Kidney (tissue), 13 donors: ENCODE measurements at regions not wholly inside any gene's neighbourhood (a gene's known extent, or its start where the extent isn't known, plus 50 kb on each side); places are given as distances from the start of the nearest gene placed in this dataset.

Experiments
- DNase-seq, 5 donors: peaks; one replicate each; pipeline ENCODE4 v3.0.0-alpha.2; 2013 to 2020
- FAIRE-seq: peaks from 2 replicates; lab custom pipeline; 2012; peaks lifted over from hg19 to GRCh38; lab: Jason Lieb, UNC
- H3K27ac ChIP-seq, 2 donors: one replicate each; pipeline ENCODE4 v1.7.0; 2013; ENCODE audit warnings: low read depth in 2 of 2, low read length in 2 of 2, inconsistent platforms in 1 of 2
- H3K27me3 ChIP-seq: one replicate; pipeline ENCODE4 v1.7.1; 2013; ENCODE audit warnings: low read length, inconsistent platforms; ENCODE audit not compliant: control insufficient read depth, insufficient read depth
- H3K36me3 ChIP-seq, 3 donors: one replicate each; pipeline versions ENCODE4 v1.7.0 to v1.7.1; 2013; ENCODE audit warnings: low read length in 3 of 3, control low read depth in 1 of 3, inconsistent platforms in 1 of 3; ENCODE audit not compliant: insufficient read depth in 3 of 3, control insufficient read depth in 2 of 3
- H3K4me1 ChIP-seq, 3 donors: one replicate each; pipeline versions ENCODE4 v1.7.0 to v1.7.1; 2013; ENCODE audit warnings: low read length in 3 of 3, inconsistent platforms in 1 of 3, low read depth in 1 of 3; ENCODE audit not compliant: control insufficient read depth in 2 of 3, insufficient read depth in 2 of 3
- H3K4me3 ChIP-seq, 3 donors: one replicate each; pipeline versions ENCODE4 v1.7.0 to v1.8.1; 2013; ENCODE audit warnings: low read length in 3 of 3, control low read depth in 1 of 3, inconsistent platforms in 1 of 3
- H3K9ac ChIP-seq, 3 donors: one replicate each; pipeline versions ENCODE4 v1.7.0 to v1.7.1; 2013; ENCODE audit warnings: low read length in 3 of 3, control low read depth in 1 of 3, inconsistent platforms in 1 of 3
- H3K9me3 ChIP-seq, 3 donors: one replicate each; pipeline versions ENCODE4 v1.7.0 to v1.7.1; 2013; ENCODE audit warnings: low read length in 3 of 3, control low read depth in 1 of 3, inconsistent platforms in 1 of 3; ENCODE audit not compliant: control insufficient read depth in 2 of 3, insufficient read depth in 1 of 3
- CTCF ChIP-seq: IDR thresholded peaks from 3 replicates; pipeline ENCODE4 v1.5.1; 2012; ENCODE audit warnings: mild to moderate bottlenecking, moderate library complexity, borderline replicate concordance; ENCODE audit not compliant: insufficient read depth; ENCODE audit errors: extremely low read depth
- intact Hi-C: fragments of 100-400 bp; cut with DNase I; formaldehyde crosslinking; loops from one replicate; pipeline ENCODE4 v1.11.1; 2022
- donor health status: control.
- donor health status: control.
- donor health status: control.
- donor health status: control.
- donor health status: control.
- donor health status: DM: yes; HTN: yes; CAD: no.
- donor health status: Normal renal cell carcinoma (clear cell type).

- FAIRE-seq (no peak), DNase-seq (peak in 1 of 5 donors; percentile 19)
- intact Hi-C loops, result no loop called here
- H3K4me3 ChIP-seq, result no peak overlapping the region
- TF ChIP-seq CTCF, result no peak
- H3K4me1 ChIP-seq, result no peaks in the 10 kb centered on the region
- H3K27ac ChIP-seq, result no peak overlapping the region
- H3K9me3 ChIP-seq, result no peaks in the 10 kb centered on the region
- no peak overlapping the region for H3K9ac ChIP-seq
- no peaks in the 10 kb centered on the region for H3K27me3 ChIP-seq
- H3K36me3 ChIP-seq, result no peaks in the 10 kb centered on the region
Observed at GRCh38 chr3:144351773-144352365, 380.2 kb downstream of the DIPK2A start.

GRCh38 chr3:144358191-144358590 lies 386.6 kb downstream of the DIPK2A start:
- TF ChIP-seq CTCF, result no peak
- Histone ChIP-seq H3K9me3 (no peaks in the 10 kb centered on the region), H3K4me1 (no peaks in the 10 kb centered on the region), H3K4me3 (no peak overlapping the region), H3K27ac (no peak overlapping the region), H3K9ac (no peak overlapping the region), H3K27me3 (no peaks in the 10 kb centered on the region), H3K36me3 (no peaks in the 10 kb centered on the region)
- FAIRE-seq (no peak), DNase-seq (peak in 1 of 5 donors; percentile 32)
- intact Hi-C loops, result no loop called here

- Histone ChIP-seq H3K9ac (no peak overlapping the region), H3K9me3 (no peaks in the 10 kb centered on the region), H3K27ac (no peak overlapping the region), H3K36me3 (no peaks in the 10 kb centered on the region), H3K4me1 (no peaks in the 10 kb centered on the region), H3K27me3 (no peaks in the 10 kb centered on the region), H3K4me3 (no peak overlapping the region)
- intact Hi-C loops, result no loop called here
- DNase-seq (no peak), FAIRE-seq (no peak)
- no peak for TF ChIP-seq CTCF
Observed at GRCh38 chr3:144361002-144361401, 389.4 kb downstream of the DIPK2A start.

- intact Hi-C loops, result no loop called here
Observed at GRCh38 chr3:144362126-144362525, 390.5 kb downstream of the DIPK2A start.

More at GRCh38 chr3:144362126-144362525, 390.5 kb downstream of the DIPK2A start:
- H3K27ac ChIP-seq, result no peak overlapping the region
- H3K9me3 ChIP-seq, result no peaks in the 10 kb centered on the region
- FAIRE-seq (no peak), DNase-seq (no peak)
- H3K4me3 ChIP-seq, result no peak overlapping the region
- no peak for TF ChIP-seq CTCF
- H3K9ac ChIP-seq, result no peak overlapping the region
- H3K36me3 ChIP-seq, result no peaks in the 10 kb centered on the region
- no peaks in the 10 kb centered on the region for H3K27me3 ChIP-seq
- H3K4me1 ChIP-seq, result no peaks in the 10 kb centered on the region
